ENCODE measurements at regions not wholly inside any gene's neighbourhood (a gene's known extent, or its start where the extent isn't known, plus 50 kb on each side); places are given as distances from the start of the nearest gene placed in this dataset.

GRCh38 chr7:124086843-124087242, 54.0 kb upstream of the TMEM229A start:
- Histone ChIP-seq H3K27ac (no peak overlapping the region), H3K27me3 (no peaks in the 10 kb centered on the region), H3K4me3 (no peak overlapping the region), H3K9me3 (no peaks in the 10 kb centered on the region), H3K36me3 (no peaks in the 10 kb centered on the region), H3K4me1 (peaks cover 0 to 12% (median 9%) of the 10 kb centered on the region in 3 donors)
- no peak for DNase-seq
- 77 to 81% methylated on average over 2 of the region's 2 CpGs for WGBS, 2 donors
- no peak for FAIRE-seq
- no peak for TF ChIP-seq CTCF (IDR thresholded peaks at IDR 0.05)
- intact Hi-C loops (cut with DNase I) = no loop called here
- ATAC-seq = no peak

DNA sequence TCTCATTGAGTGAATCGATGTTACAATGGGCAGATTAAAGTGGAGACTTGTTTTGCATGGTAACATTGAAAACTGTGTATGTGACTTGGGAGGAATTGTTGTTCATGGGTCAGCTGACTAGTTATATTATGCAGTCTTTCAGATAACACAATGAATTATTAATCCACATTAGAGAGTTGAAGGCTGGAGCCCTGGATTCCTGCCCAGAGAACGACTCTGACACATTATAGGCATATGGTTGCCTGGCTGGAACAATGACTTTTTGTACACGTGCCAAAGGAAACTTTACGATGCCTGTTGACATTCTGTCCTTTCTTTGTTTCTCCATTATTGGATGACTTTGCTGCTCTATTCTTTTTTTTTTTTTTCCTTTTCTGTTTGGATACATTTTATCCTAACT, 52.3 kb upstream of the TMEM229A start:
- Histone ChIP-seq H3K4me1 (peaks cover 0 to 12% (median 9%) of the 10 kb centered on the region in 3 donors), H3K27me3 (no peaks in the 10 kb centered on the region), H3K27ac (peak overlapping the region in 2 of 4 donors; percentile 13 to 22), H3K4me3 (no peak overlapping the region), H3K36me3 (no peaks in the 10 kb centered on the region), H3K9me3 (no peaks in the 10 kb centered on the region)
- intact Hi-C loops (cut with DNase I) = no loop called here
- ATAC-seq (peak; percentile 96 to 98 (median 96)), DNase-seq (peak; percentile 60 to 88 (median 78)), FAIRE-seq (no peak)
- no peak for TF ChIP-seq CTCF (IDR thresholded peaks at IDR 0.05)
- WGBS, 2 donors = 3 to 5% methylated on average over 4 of the region's 4 CpGs

- peak in 2 of 4 donors; percentile 8 to 15 for ATAC-seq
- intact Hi-C loops (cut with DNase I) = no loop called here
- Histone ChIP-seq H3K27ac (no peak overlapping the region), H3K27me3 (no peaks in the 10 kb centered on the region), H3K9me3 (no peaks in the 10 kb centered on the region), H3K36me3 (no peaks in the 10 kb centered on the region), H3K4me3 (no peak overlapping the region), H3K4me1 (peaks cover 0 to 12% (median 9%) of the 10 kb centered on the region in 3 donors)
- peak; percentile 47 for FAIRE-seq
- DNase-seq = no peak
- 56 to 71% methylated on average over 3 of the region's 3 CpGs for WGBS, 2 donors
- TF ChIP-seq CTCF (IDR thresholded peaks at IDR 0.05) = no peak
These were observed 51.2 kb upstream of the TMEM229A start for GRCh38 chr7:124084024-124084423.

All from pancreas (tissue), 10 donors.